ENCODE measurements at regions not wholly inside any gene's neighbourhood (a gene's known extent, or its start where the extent isn't known, plus 50 kb on each side); places are given as distances from the start of the nearest gene placed in this dataset.

DNA sequence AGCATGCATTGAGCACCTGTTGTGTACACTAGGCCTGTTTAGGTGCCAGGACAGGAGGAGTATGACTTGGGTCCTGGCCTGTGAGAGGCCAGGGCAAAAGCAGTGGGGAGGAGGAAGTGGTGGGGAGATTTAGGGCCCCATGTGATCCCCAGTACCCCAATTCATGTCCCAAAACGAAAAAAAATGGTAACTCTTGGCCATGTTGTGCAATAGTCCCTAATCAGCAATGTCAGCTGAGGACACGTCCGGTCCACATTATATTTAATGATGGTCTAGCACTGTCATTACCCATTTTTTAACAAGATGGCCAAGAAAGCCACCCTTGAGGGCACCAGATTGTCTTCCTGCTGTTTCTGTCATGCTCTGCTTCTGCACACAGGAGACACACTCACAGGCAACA lies 142.0 kb upstream of the RET start:
- in situ Hi-C loops (cut with MboI; ENCODE audit: low sequenced_read_pairs), result no loop called here
- Histone ChIP-seq H3K4me2 (ENCODE audit: low read depth, low read length) (no peak overlapping the region), H2AK5ac (ENCODE audit: low read depth, low read length) (no peak overlapping the region), H3K18ac (ENCODE audit: low read depth, low read length) (no peak overlapping the region), H4K8ac (ENCODE audit: low read depth in 2 of 2, low read length in 2 of 2) (no peak overlapping the region), H4K5ac (ENCODE audit: low read depth, low read length) (no peak overlapping the region), H3K27me3 (ENCODE audit: control insufficient read depth, insufficient read depth, low read length) (peaks cover 18% of the 10 kb centered on the region), H2BK5ac (ENCODE audit: low read depth, low read length, poor library complexity, severe bottlenecking) (no peak overlapping the region), H3K23ac (ENCODE audit: low read depth, low read length) (no peak overlapping the region), H3K36me3 (ENCODE audit: control insufficient read depth, insufficient read depth, low read length) (no peaks in the 10 kb centered on the region), H2AFZ (replicated peaks; ENCODE audit: low read length, poor library complexity) (no peak overlapping the region), H3K9me1 (ENCODE audit: insufficient read depth, low read length) (peaks cover 2% of the 10 kb centered on the region; the same call in 1 of the 2 replicates), H3K4ac (ENCODE audit: low read depth, low read length) (no peak overlapping the region), H3K9ac (ENCODE audit: low read depth, low read length) (no peak overlapping the region), H3K27ac (ENCODE audit: insufficient read depth, low read length) (no peak overlapping the region), H3K4me1 (ENCODE audit: control insufficient read depth, insufficient read depth, low read length) (no peaks in the 10 kb centered on the region), H3K14ac (replicated peaks; ENCODE audit: low read depth, low read length) (no peak overlapping the region), H2AK9ac (replicated peaks; ENCODE audit: low read depth, low read length, poor library complexity) (no peak overlapping the region), H2BK120ac (ENCODE audit: low read depth, low read length) (no peak overlapping the region), H3K9me3 (ENCODE audit: control insufficient read depth, insufficient read depth, low read length) (no peaks in the 10 kb centered on the region), H2BK15ac (ENCODE audit: low read depth, low read length) (no peak overlapping the region), H4K20me1 (ENCODE audit: insufficient read depth, low read length) (no peaks in the 10 kb centered on the region), H3K4me3 (ENCODE audit: insufficient read depth, low read depth, low read length) (no peak overlapping the region), H4K91ac (ENCODE audit: insufficient read depth, low read depth, low read length) (no peak overlapping the region), H2BK20ac (ENCODE audit: low read depth, low read length) (no peak overlapping the region), H3K56ac (ENCODE audit: extremely low read depth, insufficient read depth, low read length) (no peak overlapping the region), H3K79me1 (ENCODE audit: low read depth in 1 of 2, low read length in 2 of 2) (no peaks in the 10 kb centered on the region)
- DNase-seq (no peak), ATAC-seq (ENCODE audit: low read depth) (no peak)
- BruUV-seq (replicated peaks), result no TSS peak
- 83% methylated on average over 2 of the region's 3 CpGs; no CpG with 5 or more reads in 1 of the 2 experiments for WGBS, 2 experiments (ENCODE audit: extremely low coverage in 2 of 2, insufficient read length in 1 of 2)
- ChIA-PET CTCF (no interaction called here), POLR2A (ENCODE audit: unreplicated experiment) (no interaction called here)
- intact Hi-C loops (cut with micrococcal nuclease), result no loop called here
- TF ChIP-seq CEBPB (IDR thresholded peaks at IDR 0.05; ENCODE audit: low read depth, low read length), result peak; percentile 70
- no peak for TF ChIP-seq MXI1 (IDR thresholded peaks at IDR 0.05; ENCODE audit: borderline replicate concordance, low read depth, low read length)
- dilution Hi-C loops (cut with HindIII; ENCODE audit: low sequenced_read_pairs, unreplicated experiment), result no loop called here

All from IMR-90 (cell line).